ENCODE measurements at regions not wholly inside any gene's neighbourhood (a gene's known extent, or its start where the extent isn't known, plus 50 kb on each side); places are given as distances from the start of the nearest gene placed in this dataset.
"Not testable (repeated sequence)": the region's sequence is repeated elsewhere in the genome, so short reads cannot be mapped to it uniquely, and the experiment has no call there.

DNA sequence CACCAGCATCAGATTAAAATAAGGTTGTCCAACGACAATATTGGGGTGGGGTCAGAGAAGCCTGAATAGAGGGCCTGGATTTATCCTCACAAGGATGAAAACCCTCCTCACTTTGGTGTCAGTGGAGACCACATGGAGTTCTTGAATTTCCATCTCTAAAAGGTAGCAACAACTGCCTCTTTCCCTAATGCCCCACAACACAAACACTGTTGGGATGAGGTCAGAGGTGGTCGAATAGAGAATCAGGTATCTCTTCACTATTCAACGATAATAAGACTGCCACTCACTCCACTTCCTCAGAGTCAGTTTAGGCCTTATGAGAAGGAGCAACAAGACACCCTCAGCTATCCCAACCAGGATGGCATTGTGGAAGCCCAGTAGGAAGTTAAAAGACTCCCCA is 596.1 kb downstream of the HTR1B start:
- Histone ChIP-seq H3K36me3 (ENCODE audit: control insufficient read depth, insufficient read depth, low read length) (no peaks in the 10 kb centered on the region), H3K27me3 (ENCODE audit: control insufficient read depth, insufficient read depth, low read length) (no peaks in the 10 kb centered on the region), H3K4me3 (ENCODE audit: low read depth, low read length) (no peak overlapping the region)
- TF ChIP-seq CTCF (IDR thresholded peaks at IDR 0.05; ENCODE audit: insufficient read depth, low read length, severe bottlenecking) = no peak
- DNase-seq (ENCODE audit: low read depth) (no peak), FAIRE-seq (no peak)

- TF ChIP-seq CTCF (IDR thresholded peaks at IDR 0.05; ENCODE audit: insufficient read depth, low read length, severe bottlenecking) = no peak
- no peak for DNase-seq (ENCODE audit: low read depth)
- FAIRE-seq = no peak
- Histone ChIP-seq H3K27me3 (ENCODE audit: control insufficient read depth, insufficient read depth, low read length) (no peaks in the 10 kb centered on the region), H3K4me3 (ENCODE audit: low read depth, low read length) (no peak overlapping the region), H3K36me3 (ENCODE audit: control insufficient read depth, insufficient read depth, low read length) (no peaks in the 10 kb centered on the region)
These were observed 597.0 kb downstream of the HTR1B start for GRCh38 chr6:76866091-76866915.

- no peaks in the 10 kb centered on the region for H3K27me3 ChIP-seq (ENCODE audit: control insufficient read depth, insufficient read depth, low read length)
- TF ChIP-seq CTCF (IDR thresholded peaks at IDR 0.05; ENCODE audit: insufficient read depth, low read length, severe bottlenecking) = no peak
- H3K36me3 ChIP-seq (ENCODE audit: control insufficient read depth, insufficient read depth, low read length) = no peaks in the 10 kb centered on the region
- FAIRE-seq (no peak), DNase-seq (ENCODE audit: low read depth) (no peak)
- no peak overlapping the region for H3K4me3 ChIP-seq (ENCODE audit: low read depth, low read length)
These were observed 600.4 kb downstream of the HTR1B start for GRCh38 chr6:76862936-76863335.

DNA sequence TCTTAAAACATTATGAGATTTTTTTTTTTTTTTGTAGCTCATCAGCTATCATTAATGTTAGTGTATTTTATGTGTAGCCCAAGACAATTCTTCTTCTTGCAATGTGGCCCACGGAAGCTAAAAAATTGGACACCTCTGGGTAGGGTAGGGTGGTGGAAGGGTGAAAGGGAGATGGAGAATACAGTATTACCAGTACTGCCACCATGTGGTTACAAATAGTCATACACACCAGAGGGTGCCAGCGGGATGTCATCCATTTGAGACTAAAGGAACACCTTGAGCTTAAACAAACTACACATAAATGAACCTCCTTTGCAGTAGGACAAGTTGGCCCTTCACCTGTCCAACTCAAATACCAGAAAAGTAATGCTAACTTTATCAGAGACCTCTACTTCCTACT is 601.9 kb downstream of the HTR1B start:
- FAIRE-seq (no peak), DNase-seq (ENCODE audit: low read depth) (peak; percentile 25)
- peak; percentile 29 for TF ChIP-seq CTCF (IDR thresholded peaks at IDR 0.05; ENCODE audit: insufficient read depth, low read length, severe bottlenecking)
- H3K27me3 ChIP-seq (ENCODE audit: control insufficient read depth, insufficient read depth, low read length) = no peaks in the 10 kb centered on the region
- no peak overlapping the region for H3K4me3 ChIP-seq (ENCODE audit: low read depth, low read length)
- no peaks in the 10 kb centered on the region for H3K36me3 ChIP-seq (ENCODE audit: control insufficient read depth, insufficient read depth, low read length)

DNA sequence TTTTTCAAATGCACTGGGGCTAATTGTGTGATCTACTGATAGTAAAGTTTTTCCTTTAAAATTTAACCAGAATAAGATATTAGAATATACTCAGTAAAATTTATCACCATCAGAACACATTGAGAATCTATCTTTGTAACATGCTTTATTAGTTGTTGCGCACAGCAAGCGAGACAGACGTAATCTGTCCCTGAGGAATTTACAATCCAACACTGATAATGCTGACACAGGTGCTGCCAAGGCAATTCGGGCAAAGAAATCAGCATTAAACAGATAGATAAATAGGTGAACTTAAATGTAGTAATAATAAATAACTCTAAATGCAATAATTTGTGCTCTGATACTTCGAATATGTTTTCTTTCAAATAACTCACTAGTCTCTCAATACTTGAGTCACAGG is 607.2 kb downstream of the HTR1B start:
- Histone ChIP-seq H3K27me3 (ENCODE audit: control insufficient read depth, insufficient read depth, low read length) (no peaks in the 10 kb centered on the region), H3K36me3 (ENCODE audit: control insufficient read depth, insufficient read depth, low read length) (no peaks in the 10 kb centered on the region), H3K4me3 (ENCODE audit: low read depth, low read length) (no peak overlapping the region)
- DNase-seq (ENCODE audit: low read depth) = no peak
- no peak for TF ChIP-seq CTCF (IDR thresholded peaks at IDR 0.05; ENCODE audit: insufficient read depth, low read length, severe bottlenecking)
- no peak for FAIRE-seq

DNA sequence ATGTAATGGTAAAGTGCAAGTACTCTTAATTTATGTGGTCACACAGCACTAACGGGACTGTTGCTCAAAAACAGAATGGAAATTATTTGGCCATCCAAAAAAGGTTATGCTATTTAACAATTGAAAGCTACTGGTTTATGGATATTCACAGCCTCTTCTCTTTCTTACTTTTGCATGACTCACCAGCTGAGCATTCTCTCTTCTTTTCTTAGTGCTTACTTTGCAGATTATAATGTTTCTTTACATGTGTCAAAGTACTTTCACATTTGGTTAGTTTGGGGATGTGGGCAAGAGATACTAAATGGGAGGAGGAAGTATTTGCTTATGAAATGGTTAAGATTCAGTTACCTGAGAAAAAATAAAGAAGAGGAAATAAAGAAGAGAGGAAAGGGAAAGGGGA is 610.5 kb downstream of the HTR1B start:
- Histone ChIP-seq H3K27me3 (ENCODE audit: control insufficient read depth, insufficient read depth, low read length) (no peaks in the 10 kb centered on the region), H3K36me3 (ENCODE audit: control insufficient read depth, insufficient read depth, low read length) (no peaks in the 10 kb centered on the region), H3K4me3 (ENCODE audit: low read depth, low read length) (no peak overlapping the region)
- no peak for TF ChIP-seq CTCF (IDR thresholded peaks at IDR 0.05; ENCODE audit: insufficient read depth, low read length, severe bottlenecking)
- peak; percentile 48 for DNase-seq (ENCODE audit: low read depth)
- FAIRE-seq = no peak

DNA sequence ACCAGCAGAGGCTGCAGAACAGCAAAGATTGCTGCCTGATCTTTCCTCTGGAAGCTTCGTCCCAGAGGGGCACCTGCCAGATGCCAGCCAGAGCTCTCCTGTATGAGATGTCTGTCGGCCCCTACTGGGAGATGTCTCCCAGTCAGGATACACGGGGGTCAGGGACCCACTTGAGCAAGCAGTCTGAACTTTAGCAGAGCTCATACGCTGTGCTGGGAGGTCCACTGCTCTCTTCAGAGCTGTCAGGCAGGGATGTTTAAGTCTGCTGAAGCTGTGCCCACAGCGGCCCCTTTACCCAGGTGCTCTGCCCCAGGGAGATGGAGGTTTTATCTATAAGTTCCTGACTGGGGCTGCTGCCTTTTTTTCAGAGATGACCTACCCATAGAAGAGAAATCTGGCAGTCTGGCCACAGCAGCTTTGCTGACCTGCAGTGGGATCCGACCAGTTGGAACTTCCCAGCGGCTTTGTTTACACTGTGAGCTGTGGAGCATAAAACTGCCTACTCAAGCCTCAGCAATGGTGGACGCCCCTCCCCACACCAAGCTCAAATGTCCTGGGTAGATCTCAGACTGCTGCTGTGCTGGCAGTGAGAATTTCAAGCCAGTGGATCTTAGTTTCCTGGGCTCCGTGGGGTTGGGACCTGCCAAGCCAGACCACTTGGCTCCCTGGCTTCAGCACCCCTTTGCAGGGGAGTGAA is 613.9 kb downstream of the HTR1B start:
- not testable (repeated sequence) for FAIRE-seq; H3K36me3 ChIP-seq (ENCODE audit: control insufficient read depth, insufficient read depth, low read length); H3K4me3 ChIP-seq (ENCODE audit: low read depth, low read length); DNase-seq (ENCODE audit: low read depth); H3K27me3 ChIP-seq (ENCODE audit: control insufficient read depth, insufficient read depth, low read length)

Data from bronchial epithelial cell (primary cell).